ENCODE measurements at regions not wholly inside any gene's neighbourhood (a gene's known extent, or its start where the extent isn't known, plus 50 kb on each side); places are given as distances from the start of the nearest gene placed in this dataset.

- FAIRE-seq (no peak), DNase-seq (ENCODE audit: extremely low read depth in 1 of 4, low spot score in 3 of 4) (no peak), ATAC-seq (no peak)
- no peak overlapping the region for H2AFZ ChIP-seq (ENCODE audit: low read depth, low read length)
- no peaks in the 10 kb centered on the region for H3K9me1 ChIP-seq (ENCODE audit: control insufficient read depth, insufficient read depth, low read length)
- no peaks in the 10 kb centered on the region for H3K36me3 ChIP-seq (ENCODE audit: control insufficient read depth, insufficient read depth, low read length)
- H3K9ac ChIP-seq (ENCODE audit: insufficient read depth in 1 of 2, low read depth in 2 of 2, low read length in 2 of 2) = no peak overlapping the region
- H3K27me3 ChIP-seq (ENCODE audit: control insufficient read depth in 2 of 2, insufficient read depth in 2 of 2, low read length in 2 of 2) = no peaks in the 10 kb centered on the region
- H3K27ac ChIP-seq (ENCODE audit: extremely low read depth, low read depth, low read length) = no peak overlapping the region
- H3K4me2 ChIP-seq (ENCODE audit: insufficient read depth, low read length) = no peak overlapping the region
- in situ Hi-C loops (cut with MboI) = no loop called here
- no peaks in the 10 kb centered on the region for H4K20me1 ChIP-seq (replicated peaks; ENCODE audit: control insufficient read depth, insufficient read depth, low read length)
- no TSS peak for BruUV-seq (replicated peaks)
- no peaks in the 10 kb centered on the region for H3K4me1 ChIP-seq (replicated peaks in 1 of 2; ENCODE audit: control insufficient read depth in 2 of 2, insufficient read depth in 2 of 2, low read length in 2 of 2)
- no peaks in the 10 kb centered on the region for H3K79me2 ChIP-seq (ENCODE audit: control insufficient read depth, insufficient read depth, low read length)
- H3K4me3 ChIP-seq = no peak overlapping the region
- TF ChIP-seq MAFK (IDR thresholded peaks at IDR 0.05; ENCODE audit: low read length) (no peak), ZFP36 (IDR thresholded peaks at IDR 0.05; ENCODE audit: low read depth, low read length, partially characterized antibody) (no peak), FOXP1 (CRISPR knock-in tag; IDR thresholded peaks at IDR 0.05) (no peak), ZBTB11 (CRISPR knock-in tag; IDR thresholded peaks at IDR 0.05) (no peak), RAD21 (CRISPR knock-in tag; conservative IDR thresholded peaks at IDR 0.05 in 1 of 2, IDR thresholded peaks at IDR 0.05 in 1 of 2) (no peak), MCM2 (IDR thresholded peaks at IDR 0.05; ENCODE audit: low read depth) (no peak), ZNF121 (CRISPR knock-in tag; conservative IDR thresholded peaks at IDR 0.05) (no peak), MEIS2 (IDR thresholded peaks at IDR 0.05; ENCODE audit: partially characterized antibody) (no peak), EZH2 (IDR thresholded peaks at IDR 0.05; ENCODE audit: borderline replicate concordance, low read depth, low read length) (no peak)
- ChIA-PET POLR2A (interaction anchor here (1.2 kb wide), 1 partner anchor 9 kb away, joined by 3 read pairs; no protein-coding TSS in a partner anchor), CTCF (ENCODE audit: low intra/inter-chr PET ratio) (no interaction called here)
- no peaks in the 10 kb centered on the region for H3K9me3 ChIP-seq (replicated peaks; ENCODE audit: control insufficient read depth, insufficient read depth, low read depth, low read length)
- 0% methylated on average over 9 of the region's 9 CpGs for WGBS (ENCODE audit: insufficient coverage, low coverage, missing lambda C conversion rate)
- intact Hi-C loops (cut with micrococcal nuclease) = loop anchor here (10.0 kb wide), 1 partner anchor 116 kb away; no protein-coding TSS in a partner anchor
Measured at GRCh38 chr10:84660450-84661159, 332.2 kb downstream of the CCSER2 start.

Measured in K562 (cell line).